HFFc6 (cell line): ENCODE measurements at regions not wholly inside any gene's neighbourhood (a gene's known extent, or its start where the extent isn't known, plus 50 kb on each side); places are given as distances from the start of the nearest gene placed in this dataset.

Source experiments
- DNase-seq: peaks from one replicate; pipeline ENCODE4 v3.0.0-alpha.2; 2018
- H3K27ac Mint-ChIP-seq: 2 replicates; pipeline ENCODE4 v1.8.0; 2020; ENCODE audit warnings: mild to moderate bottlenecking, mixed read lengths
- H3K27me3 Mint-ChIP-seq: 2 replicates; pipeline ENCODE4 v1.8.0; 2021; ENCODE audit warnings: mild to moderate bottlenecking, moderate library complexity, mixed read lengths; ENCODE audit not compliant: insufficient read depth
- H3K36me3 Mint-ChIP-seq: 2 replicates; pipeline ENCODE4 v1.8.0; 2021; ENCODE audit warnings: low read depth, mixed read lengths
- H3K4me1 Mint-ChIP-seq: 2 replicates; pipeline ENCODE4 v1.8.0; 2020; ENCODE audit warnings: low read depth, mixed read lengths
- H3K4me3 Mint-ChIP-seq: 2 replicates; pipeline ENCODE4 v1.8.0; 2020; ENCODE audit warnings: mild to moderate bottlenecking, moderate library complexity, mixed read lengths
- H3K9me3 Mint-ChIP-seq: 2 replicates; pipeline ENCODE4 v1.8.0; 2020; ENCODE audit warnings: mild to moderate bottlenecking, mixed read lengths
- CTCF ChIP-seq: fragments of 200-600 bp; sonication (generic); IDR thresholded peaks from 2 replicates; pipeline ENCODE4 v1.5.0; 2021; ENCODE audit warnings: antibody characterized with exemption, mild to moderate bottlenecking

GRCh38 chr15:62706317-62706716 is 336.2 kb upstream of the TPM1 start:
- no peak for TF ChIP-seq CTCF
- DNase-seq = no peak
- no peaks in the 10 kb centered on the region for H3K9me3 Mint-ChIP-seq
- no peak overlapping the region for H3K27ac Mint-ChIP-seq
- H3K27me3 Mint-ChIP-seq = no peaks in the 10 kb centered on the region
- no peaks in the 10 kb centered on the region for H3K4me1 Mint-ChIP-seq
- no peak overlapping the region for H3K4me3 Mint-ChIP-seq
- peaks cover 31% of the 10 kb centered on the region for H3K36me3 Mint-ChIP-seq

GRCh38 chr15:62708470-62708869 is 334.1 kb upstream of the TPM1 start:
- Mint-ChIP-seq H3K4me1 (no peaks in the 10 kb centered on the region), H3K27ac (no peak overlapping the region), H3K36me3 (peaks cover 25% of the 10 kb centered on the region), H3K27me3 (no peaks in the 10 kb centered on the region), H3K9me3 (no peaks in the 10 kb centered on the region), H3K4me3 (no peak overlapping the region)
- DNase-seq = no peak
- TF ChIP-seq CTCF = no peak

GRCh38 chr15:62709261-62709660 is 333.3 kb upstream of the TPM1 start:
- Mint-ChIP-seq H3K4me3 (no peak overlapping the region), H3K9me3 (no peaks in the 10 kb centered on the region)
- no peak for DNase-seq

GRCh38 chr15:62711691-62712454 is 330.7 kb upstream of the TPM1 start:
- Mint-ChIP-seq H3K27me3 (no peaks in the 10 kb centered on the region), H3K4me1 (no peaks in the 10 kb centered on the region), H3K27ac (no peak overlapping the region), H3K4me3 (no peak overlapping the region), H3K36me3 (peaks cover 36% of the 10 kb centered on the region), H3K9me3 (no peaks in the 10 kb centered on the region)
- no peak for TF ChIP-seq CTCF
- DNase-seq = peak; percentile 10

More at GRCh38 chr15:62709261-62709660, 333.3 kb upstream of the TPM1 start:
- H3K27me3 Mint-ChIP-seq = no peaks in the 10 kb centered on the region
- no peak overlapping the region for H3K27ac Mint-ChIP-seq
- no peaks in the 10 kb centered on the region for H3K4me1 Mint-ChIP-seq
- peaks cover 24% of the 10 kb centered on the region for H3K36me3 Mint-ChIP-seq
- no peak for TF ChIP-seq CTCF

GRCh38 chr15:62712455-62712839 is 330.1 kb upstream of the TPM1 start:
- Mint-ChIP-seq H3K27ac (no peak overlapping the region), H3K36me3 (peaks cover 40% of the 10 kb centered on the region), H3K9me3 (no peaks in the 10 kb centered on the region), H3K4me1 (no peaks in the 10 kb centered on the region), H3K4me3 (no peak overlapping the region), H3K27me3 (no peaks in the 10 kb centered on the region)
- no peak for DNase-seq
- no peak for TF ChIP-seq CTCF
